ENCODE measurements at regions not wholly inside any gene's neighbourhood (a gene's known extent, or its start where the extent isn't known, plus 50 kb on each side); places are given as distances from the start of the nearest gene placed in this dataset.
"Not testable (repeated sequence)": the region's sequence is repeated elsewhere in the genome, so short reads cannot be mapped to it uniquely, and the experiment has no call there.

DNA sequence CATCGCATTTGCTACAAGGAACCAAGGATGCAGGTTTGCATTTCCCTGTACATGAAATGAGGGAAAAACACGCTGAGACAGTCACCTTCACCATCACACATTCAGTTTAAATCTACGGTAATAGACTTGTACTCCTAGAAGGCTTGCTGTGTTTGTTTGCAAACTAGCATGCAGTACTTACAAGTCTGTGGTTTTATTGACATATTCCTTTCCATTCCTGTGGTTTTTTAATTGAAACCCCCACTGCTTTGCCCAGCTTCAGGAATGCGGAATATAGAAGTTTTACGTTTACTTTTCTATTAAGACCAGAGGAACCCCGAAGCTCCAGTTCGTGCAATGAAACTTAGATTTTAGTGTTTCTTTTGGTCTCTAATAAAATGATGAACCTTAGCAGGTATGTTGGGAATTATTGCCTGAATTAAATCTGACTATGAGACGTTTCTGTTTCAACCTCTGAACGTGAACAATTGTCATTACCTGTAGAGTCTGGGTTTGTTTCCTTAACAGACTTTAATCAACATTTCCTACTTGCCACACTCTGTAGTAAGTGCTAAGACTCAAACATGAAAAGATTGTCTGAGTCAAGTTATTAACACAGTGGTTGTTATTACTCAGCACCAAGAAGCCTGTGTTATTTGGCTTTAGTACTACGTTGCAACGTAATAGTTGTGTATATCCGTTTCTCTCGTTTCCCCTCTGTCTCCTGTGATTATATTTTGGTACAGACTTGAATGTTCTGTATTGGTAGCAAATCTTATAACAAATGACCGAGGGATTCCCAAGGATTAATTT is 793.3 kb upstream of the GOT2 start:
- no peaks in the 10 kb centered on the region for H3K36me3 ChIP-seq (replicated peaks in 1 of 2; ENCODE audit: insufficient read depth in 1 of 2, low read depth in 2 of 2)
- no peak overlapping the region for H3K27ac ChIP-seq
- TF ChIP-seq, protein P1, sequence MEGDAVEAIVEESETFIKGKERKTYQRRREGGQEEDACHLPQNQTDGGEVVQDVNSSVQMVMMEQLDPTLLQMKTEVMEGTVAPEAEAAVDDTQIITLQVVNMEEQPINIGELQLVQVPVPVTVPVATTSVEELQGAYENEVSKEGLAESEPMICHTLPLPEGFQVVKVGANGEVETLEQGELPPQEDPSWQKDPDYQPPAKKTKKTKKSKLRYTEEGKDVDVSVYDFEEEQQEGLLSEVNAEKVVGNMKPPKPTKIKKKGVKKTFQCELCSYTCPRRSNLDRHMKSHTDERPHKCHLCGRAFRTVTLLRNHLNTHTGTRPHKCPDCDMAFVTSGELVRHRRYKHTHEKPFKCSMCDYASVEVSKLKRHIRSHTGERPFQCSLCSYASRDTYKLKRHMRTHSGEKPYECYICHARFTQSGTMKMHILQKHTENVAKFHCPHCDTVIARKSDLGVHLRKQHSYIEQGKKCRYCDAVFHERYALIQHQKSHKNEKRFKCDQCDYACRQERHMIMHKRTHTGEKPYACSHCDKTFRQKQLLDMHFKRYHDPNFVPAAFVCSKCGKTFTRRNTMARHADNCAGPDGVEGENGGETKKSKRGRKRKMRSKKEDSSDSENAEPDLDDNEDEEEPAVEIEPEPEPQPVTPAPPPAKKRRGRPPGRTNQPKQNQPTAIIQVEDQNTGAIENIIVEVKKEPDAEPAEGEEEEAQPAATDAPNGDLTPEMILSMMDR (IDR thresholded peaks at IDR 0.05), result no peak
- no peak for TF ChIP-seq POLR2A (IDR thresholded peaks at IDR 0.05)
- DNase-seq (no peak), ATAC-seq (no peak)
- H3K4me3 ChIP-seq, result no peak overlapping the region
- H3K4me1 ChIP-seq, result no peaks in the 10 kb centered on the region
- intact Hi-C loops (cut with DNase I), result no loop called here
- WGBS, 2 donors, result 40 to 42% methylated on average over 14 of the region's 14 CpGs
- no peaks in the 10 kb centered on the region for H3K27me3 ChIP-seq
- no peaks in the 10 kb centered on the region for H3K9me3 ChIP-seq

DNA sequence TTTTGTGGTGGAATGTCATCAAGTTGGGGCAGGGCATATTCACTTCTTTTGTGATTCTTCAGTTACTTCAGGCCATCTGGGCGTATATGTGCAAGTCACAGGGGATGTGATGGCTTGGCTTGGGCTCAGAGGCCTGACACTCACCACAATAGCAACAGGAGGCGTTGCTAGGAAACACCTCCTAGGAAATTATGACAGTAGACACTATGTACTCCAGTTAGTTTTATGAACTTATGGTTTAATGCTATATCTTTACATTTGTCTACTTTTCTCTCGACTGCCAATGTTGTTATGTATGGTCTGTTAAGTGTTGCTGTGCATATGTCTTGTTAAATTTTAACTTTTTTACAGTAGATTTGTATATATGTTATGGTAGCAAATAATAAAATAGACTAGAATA is 788.7 kb upstream of the GOT2 start:
- H3K4me1 ChIP-seq, result no peaks in the 10 kb centered on the region
- ATAC-seq, result no peak
- no peaks in the 10 kb centered on the region for H3K36me3 ChIP-seq (replicated peaks in 1 of 2; ENCODE audit: insufficient read depth in 1 of 2, low read depth in 2 of 2)
- TF ChIP-seq POLR2A (IDR thresholded peaks at IDR 0.05), result no peak
- TF ChIP-seq, protein P1 (IDR thresholded peaks at IDR 0.05), result no peak
- no peaks in the 10 kb centered on the region for H3K9me3 ChIP-seq
- no peaks in the 10 kb centered on the region for H3K27me3 ChIP-seq
- WGBS, 2 donors, result 52 to 61% methylated on average over 3 of the region's 3 CpGs
- no peak overlapping the region for H3K27ac ChIP-seq
- DNase-seq, result no peak
- intact Hi-C loops (cut with DNase I), result no loop called here
- no peak overlapping the region for H3K4me3 ChIP-seq

DNA sequence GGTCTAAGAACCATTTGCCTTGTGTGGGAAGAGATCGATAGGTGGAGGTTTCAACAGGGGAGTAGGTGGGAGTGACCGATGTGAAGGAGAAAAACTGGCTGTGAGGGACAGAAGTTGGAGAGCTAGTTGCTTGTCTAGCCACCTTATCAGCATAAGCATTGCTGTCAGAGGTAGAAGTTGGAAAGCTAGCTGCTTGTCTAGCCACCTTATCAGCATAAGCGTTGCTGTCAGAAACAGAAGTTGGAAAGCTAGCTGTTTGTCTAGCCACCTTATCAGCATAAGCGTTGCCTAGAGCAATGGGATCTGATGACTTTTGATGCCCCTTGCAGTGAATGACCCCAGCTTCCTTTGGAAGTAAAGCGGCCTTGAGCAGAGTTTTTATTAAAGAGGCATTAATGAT is 784.6 kb upstream of the GOT2 start:
- H3K4me3 ChIP-seq; H3K9me3 ChIP-seq; H3K4me1 ChIP-seq; H3K27me3 ChIP-seq; DNase-seq; H3K36me3 ChIP-seq (replicated peaks in 1 of 2; ENCODE audit: insufficient read depth in 1 of 2, low read depth in 2 of 2); H3K27ac ChIP-seq; ATAC-seq; intact Hi-C loops (cut with DNase I): not testable (repeated sequence)
- 21 to 22% methylated on average over 5 of the region's 5 CpGs for WGBS, 2 donors

DNA sequence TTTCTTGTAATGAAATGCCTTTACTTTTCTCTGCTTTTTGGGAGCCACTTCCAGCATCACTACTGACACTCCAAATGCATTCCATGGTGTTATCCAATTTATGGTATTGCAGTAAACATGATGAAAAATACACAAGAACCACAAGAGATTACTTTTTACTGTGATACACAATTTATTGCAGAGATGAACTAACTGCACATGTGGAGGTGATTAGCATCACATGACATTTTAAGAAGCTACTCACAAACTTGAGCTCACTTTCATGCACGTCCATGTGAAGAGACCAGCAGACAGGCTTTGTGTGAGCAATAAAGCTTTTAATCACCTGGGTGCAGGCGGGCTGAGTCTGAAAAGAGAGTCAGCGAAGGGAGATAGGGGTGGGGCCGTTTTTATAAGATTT is 780.5 kb upstream of the GOT2 start:
- Histone ChIP-seq H3K27ac (no peak overlapping the region), H3K4me1 (no peaks in the 10 kb centered on the region), H3K9me3 (no peaks in the 10 kb centered on the region), H3K27me3 (no peaks in the 10 kb centered on the region), H3K36me3 (replicated peaks in 1 of 2; ENCODE audit: insufficient read depth in 1 of 2, low read depth in 2 of 2) (no peaks in the 10 kb centered on the region), H3K4me3 (no peak overlapping the region)
- DNase-seq (no peak), ATAC-seq (no peak)
- 59 to 60% methylated on average over 4 of the region's 4 CpGs for WGBS, 2 donors
- TF ChIP-seq, protein P1 (IDR thresholded peaks at IDR 0.05), result no peak
- no peak for TF ChIP-seq POLR2A (IDR thresholded peaks at IDR 0.05)
- intact Hi-C loops (cut with DNase I), result no loop called here

DNA sequence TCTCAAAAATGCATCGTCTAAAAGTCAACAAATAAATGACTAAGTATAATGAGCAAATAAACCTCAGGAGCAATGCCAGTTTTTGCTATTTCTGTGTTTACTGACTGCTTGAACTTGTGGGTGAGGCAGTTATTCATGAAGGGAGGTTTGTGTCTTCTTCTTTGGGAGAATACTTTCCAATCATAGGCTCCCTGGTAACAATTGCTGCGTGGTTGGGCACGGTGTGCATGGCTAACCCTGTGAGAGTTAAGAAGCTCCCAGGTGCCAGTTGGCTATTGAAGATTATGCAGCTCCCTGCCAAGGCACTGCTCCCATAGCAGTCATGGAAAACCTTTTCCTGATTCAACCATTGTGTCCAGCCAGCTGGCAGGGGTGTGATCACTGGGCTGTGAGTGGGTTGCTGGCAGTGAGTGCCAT is 775.9 kb upstream of the GOT2 start:
- no peak overlapping the region for H3K27ac ChIP-seq
- H3K4me3 ChIP-seq, result no peak overlapping the region
- ATAC-seq (no peak), DNase-seq (no peak)
- H3K4me1 ChIP-seq, result no peaks in the 10 kb centered on the region
- TF ChIP-seq, protein P1 (IDR thresholded peaks at IDR 0.05), result no peak
- TF ChIP-seq POLR2A (IDR thresholded peaks at IDR 0.05), result no peak
- no peaks in the 10 kb centered on the region for H3K27me3 ChIP-seq
- WGBS, 2 donors, result 41 to 43% methylated on average over 3 of the region's 3 CpGs
- no peaks in the 10 kb centered on the region for H3K9me3 ChIP-seq
- intact Hi-C loops (cut with DNase I), result no loop called here
- H3K36me3 ChIP-seq (replicated peaks in 1 of 2; ENCODE audit: insufficient read depth in 1 of 2, low read depth in 2 of 2), result no peaks in the 10 kb centered on the region
